Loucy (cell line): ENCODE measurements at regions not wholly inside any gene's neighbourhood (a gene's known extent, or its start where the extent isn't known, plus 50 kb on each side); places are given as distances from the start of the nearest gene placed in this dataset.

ENCODE experiments used
- CTCF ChIP-seq: fragments of 200-600 bp; sonication (generic); conservative IDR thresholded peaks from 2 replicates; pipeline ENCODE4 v1.5.1; 2014; ENCODE audit warnings: mild to moderate bottlenecking, antibody characterized with exemption, low read length
- EZH2phosphoT487 ChIP-seq: fragments of 200-600 bp; IDR thresholded peaks from 2 replicates; pipeline ENCODE4 v1.6.1; 2018; ENCODE audit warnings: antibody characterized with exemption, mild to moderate bottlenecking, moderate library complexity, borderline replicate concordance

- TF ChIP-seq CTCF (no peak), EZH2phosphoT487 (no peak)
These were observed 117.5 kb downstream of the TOMM20 start for GRCh38 chr1:235011064-235011598.
